Fibroblast of lung (primary cell): ENCODE measurements at regions not wholly inside any gene's neighbourhood (a gene's known extent, or its start where the extent isn't known, plus 50 kb on each side); places are given as distances from the start of the nearest gene placed in this dataset.
A peak's percentile ranks its signal among the peaks of the same experiment; 100 is the strongest.

ENCODE experiments used
- DNase-seq, 2 donors: peaks; one replicate each; pipeline versions ENCODE4 v3.0.0 to v3.0.0-alpha.2; 2010; ENCODE audit warnings: low read depth in 2 of 2
- H2AFZ ChIP-seq: 2 replicates; pipeline ENCODE4 v1.5.1; 2012; ENCODE audit warnings: low read length, control low read depth, inconsistent platforms
- H3K27ac ChIP-seq: 2 replicates; pipeline ENCODE4 v1.5.1; 2011; ENCODE audit warnings: low read length, control low read depth; ENCODE audit not compliant: insufficient read depth
- H3K27me3 ChIP-seq: 2 replicates; pipeline ENCODE4 v1.5.1; 2011; ENCODE audit warnings: mild to moderate bottlenecking, low read length; ENCODE audit not compliant: control insufficient read depth, insufficient read depth
- H3K36me3 ChIP-seq: 2 replicates; pipeline ENCODE4 v1.5.1; 2011; ENCODE audit warnings: low read length; ENCODE audit not compliant: control insufficient read depth, insufficient read depth
- H3K4me1 ChIP-seq: 2 replicates; pipeline ENCODE4 v1.5.1; 2011; ENCODE audit warnings: low read length; ENCODE audit not compliant: control insufficient read depth, insufficient read depth; ENCODE audit errors: extremely low read depth
- H3K4me2 ChIP-seq: 2 replicates; pipeline ENCODE4 v1.5.1; 2011; ENCODE audit warnings: low read length, control low read depth; ENCODE audit not compliant: insufficient read depth; ENCODE audit errors: extremely low read depth
- H3K4me3 ChIP-seq, 4 experiments: fragments of 200-600 bp in 1 of 4; sonication (generic) in 1 of 4; replicated peaks in 1 of 4; 2 replicates each; pipeline ENCODE4 v1.5.1; 2011 to 2016; ENCODE audit warnings: low read length in 4 of 4, low read depth in 3 of 4, mild to moderate bottlenecking in 3 of 4, control low read depth in 2 of 4, inconsistent platforms in 1 of 4, mixed read lengths in 1 of 4; ENCODE audit not compliant: insufficient read depth in 1 of 4; ENCODE audit errors: control extremely low read depth in 1 of 4
- H3K79me2 ChIP-seq: 2 replicates; pipeline ENCODE4 v1.5.1; 2012; ENCODE audit warnings: mild to moderate bottlenecking, low read length, inconsistent platforms; ENCODE audit not compliant: control insufficient read depth, insufficient read depth
- H3K9ac ChIP-seq: 2 replicates; pipeline ENCODE4 v1.5.1; 2011; ENCODE audit warnings: mild to moderate bottlenecking, low read length, control low read depth; ENCODE audit not compliant: insufficient read depth
- H3K9me3 ChIP-seq: 2 replicates; pipeline ENCODE4 v1.5.1; 2012; ENCODE audit warnings: low read depth, low read length; ENCODE audit not compliant: control insufficient read depth, insufficient read depth
- H4K20me1 ChIP-seq: 2 replicates; pipeline ENCODE4 v1.5.1; 2011; ENCODE audit warnings: low read length; ENCODE audit not compliant: control insufficient read depth, insufficient read depth; ENCODE audit errors: extremely low read depth
- EZH2 ChIP-seq: IDR thresholded peaks from 2 replicates; pipeline ENCODE4 v1.5.1; 2012; ENCODE audit warnings: low read length, control low read depth, mild to moderate bottlenecking; ENCODE audit errors: missing control alignments
- TF ChIP-seq, protein P1 (sequence below), 2 donors: IDR thresholded peaks in 1 of 2; conservative IDR thresholded peaks in 1 of 2; 1 replicate in 1 of 2; 2 replicates in 1 of 2; pipeline ENCODE4 v1.5.1; 2011 to 2012; ENCODE audit warnings: low read length in 2 of 2, control low read depth in 1 of 2, inconsistent platforms in 1 of 2, low read depth in 1 of 2, mild to moderate bottlenecking in 1 of 2

DNA sequence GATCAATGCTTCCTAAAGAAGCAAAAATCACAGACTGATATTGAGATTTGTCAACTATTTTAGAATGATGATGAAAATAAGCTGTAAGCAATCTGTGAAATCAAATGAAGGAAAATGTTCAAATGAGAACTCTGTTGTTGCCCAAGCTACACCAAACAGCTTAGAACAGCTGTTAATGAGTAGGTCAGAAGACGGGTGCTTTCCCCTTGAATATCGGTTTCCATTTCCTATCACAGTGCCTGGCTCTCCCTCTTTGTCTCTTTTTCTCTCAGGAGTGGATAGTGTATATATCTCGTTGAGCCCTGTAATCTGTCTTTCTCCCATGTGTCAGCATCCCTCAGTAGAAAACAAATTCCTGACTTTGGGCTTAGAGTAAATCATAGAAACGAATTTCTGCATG lies 1592.9 kb upstream of the TENM3 start:
- Histone ChIP-seq H2AFZ (no peak overlapping the region), H3K9me3 (no peaks in the 10 kb centered on the region), H3K9ac (no peak overlapping the region), H3K4me2 (no peak overlapping the region), H3K79me2 (no peaks in the 10 kb centered on the region), H3K36me3 (no peaks in the 10 kb centered on the region), H3K4me1 (no peaks in the 10 kb centered on the region), H3K27me3 (no peaks in the 10 kb centered on the region), H4K20me1 (no peaks in the 10 kb centered on the region), H3K27ac (no peak overlapping the region), H3K4me3 (no peak overlapping the region)
- no peak for DNase-seq
- TF ChIP-seq, protein P1, sequence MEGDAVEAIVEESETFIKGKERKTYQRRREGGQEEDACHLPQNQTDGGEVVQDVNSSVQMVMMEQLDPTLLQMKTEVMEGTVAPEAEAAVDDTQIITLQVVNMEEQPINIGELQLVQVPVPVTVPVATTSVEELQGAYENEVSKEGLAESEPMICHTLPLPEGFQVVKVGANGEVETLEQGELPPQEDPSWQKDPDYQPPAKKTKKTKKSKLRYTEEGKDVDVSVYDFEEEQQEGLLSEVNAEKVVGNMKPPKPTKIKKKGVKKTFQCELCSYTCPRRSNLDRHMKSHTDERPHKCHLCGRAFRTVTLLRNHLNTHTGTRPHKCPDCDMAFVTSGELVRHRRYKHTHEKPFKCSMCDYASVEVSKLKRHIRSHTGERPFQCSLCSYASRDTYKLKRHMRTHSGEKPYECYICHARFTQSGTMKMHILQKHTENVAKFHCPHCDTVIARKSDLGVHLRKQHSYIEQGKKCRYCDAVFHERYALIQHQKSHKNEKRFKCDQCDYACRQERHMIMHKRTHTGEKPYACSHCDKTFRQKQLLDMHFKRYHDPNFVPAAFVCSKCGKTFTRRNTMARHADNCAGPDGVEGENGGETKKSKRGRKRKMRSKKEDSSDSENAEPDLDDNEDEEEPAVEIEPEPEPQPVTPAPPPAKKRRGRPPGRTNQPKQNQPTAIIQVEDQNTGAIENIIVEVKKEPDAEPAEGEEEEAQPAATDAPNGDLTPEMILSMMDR (conservative IDR thresholded peaks at IDR 0.05 in 1 of 2, IDR thresholded peaks at IDR 0.05 in 1 of 2; ENCODE audit: low read depth in 1 of 2, low read length in 2 of 2): no peak
- TF ChIP-seq EZH2: no peak

DNA sequence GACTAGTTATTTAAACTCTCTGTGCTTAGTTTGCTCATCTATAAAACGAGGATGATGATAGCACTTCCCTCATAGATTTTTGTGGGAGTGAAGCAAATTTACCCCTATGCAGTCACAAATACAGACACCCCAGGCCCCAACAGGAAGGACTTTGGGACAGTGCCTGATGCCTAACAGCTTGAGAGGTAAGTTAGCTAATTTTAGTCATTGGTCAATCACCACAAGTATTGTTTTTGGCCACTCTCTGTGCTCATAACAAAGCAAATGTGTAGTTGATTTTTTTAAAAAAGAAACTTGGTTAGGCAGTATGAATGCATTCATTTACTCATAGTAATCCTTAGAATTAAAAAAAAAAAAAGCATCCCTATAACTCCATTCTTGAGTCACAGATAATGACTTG lies 1590.7 kb upstream of the TENM3 start:
- TF ChIP-seq, protein P1 (conservative IDR thresholded peaks at IDR 0.05 in 1 of 2, IDR thresholded peaks at IDR 0.05 in 1 of 2; ENCODE audit: low read depth in 1 of 2, low read length in 2 of 2): no peak
- no peak for TF ChIP-seq EZH2
- Histone ChIP-seq H3K4me3 (no peak overlapping the region), H3K27me3 (no peaks in the 10 kb centered on the region), H3K9ac (no peak overlapping the region), H3K9me3 (no peaks in the 10 kb centered on the region), H3K4me2 (no peak overlapping the region), H2AFZ (no peak overlapping the region), H3K79me2 (no peaks in the 10 kb centered on the region), H3K36me3 (no peaks in the 10 kb centered on the region), H3K27ac (no peak overlapping the region), H3K4me1 (no peaks in the 10 kb centered on the region), H4K20me1 (no peaks in the 10 kb centered on the region)
- no peak for DNase-seq

DNA sequence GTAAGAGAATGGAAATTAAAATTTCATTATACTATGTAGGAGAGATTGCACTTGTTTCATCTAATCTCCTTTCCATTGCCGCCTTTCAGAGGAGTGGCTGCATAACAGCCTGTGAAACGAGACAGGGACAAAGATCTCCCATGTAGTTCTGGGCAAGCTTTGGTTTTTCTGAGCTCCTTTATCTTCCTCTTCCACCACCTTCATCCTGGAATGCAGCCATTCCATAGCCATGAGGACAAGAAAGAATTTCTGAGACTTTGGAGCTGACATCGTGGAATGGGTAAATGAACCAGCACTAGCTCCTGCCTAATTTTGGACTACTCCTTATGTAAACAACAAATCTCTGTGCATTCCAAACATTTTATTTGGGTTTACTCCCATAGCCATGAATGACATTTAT lies 1587.3 kb upstream of the TENM3 start:
- H3K36me3 ChIP-seq: no peaks in the 10 kb centered on the region
- H2AFZ ChIP-seq: no peak overlapping the region
- no peak overlapping the region for H3K4me2 ChIP-seq
- peak in 1 of 2 donors; percentile 52 for DNase-seq
- H3K4me3 ChIP-seq: no peak overlapping the region
- H3K9ac ChIP-seq: no peak overlapping the region
- TF ChIP-seq EZH2: no peak
- TF ChIP-seq, protein P1 (conservative IDR thresholded peaks at IDR 0.05 in 1 of 2, IDR thresholded peaks at IDR 0.05 in 1 of 2; ENCODE audit: low read depth in 1 of 2, low read length in 2 of 2): no peak
- H3K4me1 ChIP-seq: no peaks in the 10 kb centered on the region
- no peaks in the 10 kb centered on the region for H3K27me3 ChIP-seq
- no peaks in the 10 kb centered on the region for H3K79me2 ChIP-seq
- H3K9me3 ChIP-seq: no peaks in the 10 kb centered on the region
- H3K27ac ChIP-seq: no peak overlapping the region
- no peaks in the 10 kb centered on the region for H4K20me1 ChIP-seq
